Stomach (tissue), 8 donors: ENCODE measurements at regions not wholly inside any gene's neighbourhood (a gene's known extent, or its start where the extent isn't known, plus 50 kb on each side); places are given as distances from the start of the nearest gene placed in this dataset.

Experiments used
- DNase-seq, 2 donors: peaks; one replicate each; pipeline versions ENCODE4 v3.0.0 to v3.0.0-alpha.2; 2013 to 2019
- H3K27ac ChIP-seq, 5 donors: fragments of 200-600 bp in 4 of 5; sonication (generic) in 4 of 5; one replicate each; pipeline ENCODE4 v1.5.1; 2013 to 2019; ENCODE audit warnings: mild to moderate bottlenecking in 1 of 5, moderate library complexity in 1 of 5
- H3K27me3 ChIP-seq, 3 donors: fragments of 200-600 bp; sonication (generic); one replicate each; pipeline ENCODE4 v1.5.1; 2017 to 2019; ENCODE audit warnings: mixed run types in 1 of 3
- H3K36me3 ChIP-seq, 4 donors: fragments of 200-600 bp; sonication (generic); 1 replicate in 3 of 4; 2 replicates in 1 of 4; pipeline ENCODE4 v1.5.1; 2016 to 2019
- H3K4me1 ChIP-seq, 4 donors: fragments of 200-600 bp; sonication (generic); one replicate each; pipeline ENCODE4 v1.5.1; 2016 to 2019
- H3K4me3 ChIP-seq, 4 donors: fragments of 200-600 bp; sonication (generic) in 3 of 4; one replicate each; pipeline ENCODE4 v1.5.1; 2016 to 2019; ENCODE audit warnings: mild to moderate bottlenecking in 1 of 4
- H3K9me3 ChIP-seq, 4 donors: fragments of 200-600 bp; sonication (generic); one replicate each; pipeline ENCODE4 v1.5.1; 2016 to 2019
- CTCF ChIP-seq, 7 experiments: fragments of 450-650 bp in 4 of 7; fragments of 200-600 bp in 3 of 7; sonication (generic) in 3 of 7; IDR thresholded peaks; one replicate each; pipeline ENCODE4 v1.5.1; 2016 to 2019; ENCODE audit warnings: antibody characterized with exemption in 7 of 7, control low read depth in 2 of 7, mild to moderate bottlenecking in 1 of 7
- EP300 ChIP-seq: sonication (generic); formaldehyde crosslinking; IDR thresholded peaks from one replicate; pipeline ENCODE4 v1.6.1; 2017; ENCODE audit warnings: antibody characterized with exemption
- POLR2A ChIP-seq, 4 donors: fragments of 450-650 bp; IDR thresholded peaks; one replicate each; pipeline ENCODE4 v1.6.1; 2016; ENCODE audit warnings: antibody characterized with exemption in 4 of 4, control low read depth in 2 of 4, mild to moderate bottlenecking in 1 of 4, moderate library complexity in 1 of 4
- POLR2AphosphoS5 ChIP-seq, 3 donors: sonication (generic); formaldehyde crosslinking; IDR thresholded peaks; one replicate each; pipeline ENCODE4 v1.6.1; 2016; ENCODE audit warnings: antibody characterized with exemption in 3 of 3
- WGBS, 5 donors: extraction: QIAGEN DNeasy Blood & Tissue Kit in 3 of 5; methylation state at CpG; one replicate each; pipeline versions ENCODE4 v1.1.5 to v1.1.7; 2013 to 2018; 5-methylcytosine and 5-hydroxymethylcytosine counted together
- intact Hi-C: fragments of 100-400 bp; cut with DNase I; formaldehyde crosslinking; loops from one replicate; pipeline ENCODE4 v1.15.1; 2023; ENCODE audit warnings: low total_unique reads
- donor health status: healthy with polysubstance abuse.
- donor health status: Bipolar disorder and iron deficiency.
- donor health status: healthy.

GRCh38 chr15:72890043-72890442, 106.5 kb upstream of the ADPGK start:
- H3K4me3 ChIP-seq: no peak overlapping the region
- TF ChIP-seq CTCF (IDR thresholded peaks at IDR 0.05) (no peak), POLR2AphosphoS5 (IDR thresholded peaks at IDR 0.05) (no peak), EP300 (no peak), POLR2A (IDR thresholded peaks at IDR 0.05) (no peak)
- H3K9me3 ChIP-seq: peaks cover 0 to 9% (median 4%) of the 10 kb centered on the region in 4 donors
- peak in 1 of 2 donors; percentile 19 for DNase-seq
- intact Hi-C loops: no loop called here
- H3K36me3 ChIP-seq: no peaks in the 10 kb centered on the region
- H3K27me3 ChIP-seq: peaks cover 0 to 4% (median 0%) of the 10 kb centered on the region in 3 donors
- no peaks in the 10 kb centered on the region for H3K4me1 ChIP-seq
- H3K27ac ChIP-seq: no peak overlapping the region
- WGBS, 5 donors: 55 to 71% (median 62%) methylated on average over 12 of the region's 12 CpGs

DNA sequence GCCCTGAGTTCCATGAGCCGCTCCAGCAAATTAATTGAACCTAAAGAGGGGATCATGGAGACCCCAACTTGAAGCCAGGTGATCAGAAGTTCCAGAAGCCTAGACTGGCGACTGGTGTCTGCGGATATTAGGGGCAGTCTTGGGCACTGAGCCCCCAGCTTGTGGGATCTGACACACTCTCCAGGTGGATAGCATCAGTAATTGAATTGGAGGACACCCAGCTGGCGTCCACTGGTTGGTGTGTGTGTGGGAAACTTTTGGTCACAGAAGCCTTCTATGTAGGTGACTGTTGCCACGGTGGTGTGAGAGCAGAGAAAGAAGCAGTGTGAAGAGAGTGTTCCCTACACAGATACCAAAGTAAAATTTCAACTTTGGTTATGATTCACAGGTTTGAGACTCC, 106.0 kb upstream of the ADPGK start:
- Histone ChIP-seq H3K4me3 (no peak overlapping the region), H3K9me3 (peaks cover 0 to 9% (median 4%) of the 10 kb centered on the region in 4 donors), H3K4me1 (no peaks in the 10 kb centered on the region), H3K27me3 (peaks cover 0 to 4% (median 0%) of the 10 kb centered on the region in 3 donors), H3K36me3 (no peaks in the 10 kb centered on the region), H3K27ac (no peak overlapping the region)
- WGBS, 5 donors: 67 to 87% (median 84%) methylated on average over 5 of the region's 5 CpGs
- TF ChIP-seq POLR2AphosphoS5 (IDR thresholded peaks at IDR 0.05): no peak
- no peak for TF ChIP-seq CTCF (IDR thresholded peaks at IDR 0.05)
- no peak for TF ChIP-seq POLR2A (IDR thresholded peaks at IDR 0.05)
- no peak for TF ChIP-seq EP300
- intact Hi-C loops: no loop called here
- DNase-seq: no peak

DNA sequence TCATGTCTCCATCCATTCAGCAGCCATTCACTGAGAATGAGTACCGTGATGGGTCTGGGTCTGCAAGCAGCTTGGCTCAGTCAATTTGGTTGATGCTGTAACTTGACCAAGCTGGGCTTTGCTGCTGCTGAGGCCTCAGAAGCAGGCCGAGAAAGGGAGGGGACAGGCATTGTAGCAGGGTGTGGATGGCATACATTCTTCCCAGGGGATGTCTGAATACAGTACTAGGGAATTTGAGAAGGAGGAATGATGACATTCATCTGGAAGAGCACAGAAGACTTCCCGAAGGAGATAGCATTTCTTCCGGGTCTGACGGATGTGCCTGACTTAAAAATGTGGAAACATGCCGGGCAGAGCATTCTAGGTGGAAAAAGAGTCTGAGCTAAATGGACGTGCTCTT, 105.3 kb upstream of the ADPGK start:
- Histone ChIP-seq H3K4me1 (no peaks in the 10 kb centered on the region), H3K9me3 (peaks cover 0 to 6% (median 2%) of the 10 kb centered on the region in 4 donors), H3K27ac (no peak overlapping the region), H3K36me3 (no peaks in the 10 kb centered on the region), H3K27me3 (peaks cover 0 to 4% (median 0%) of the 10 kb centered on the region in 3 donors), H3K4me3 (no peak overlapping the region)
- no peak for TF ChIP-seq CTCF (IDR thresholded peaks at IDR 0.05)
- no peak for TF ChIP-seq POLR2A (IDR thresholded peaks at IDR 0.05)
- no peak for TF ChIP-seq POLR2AphosphoS5 (IDR thresholded peaks at IDR 0.05)
- TF ChIP-seq EP300: no peak
- WGBS, 5 donors: 86 to 92% (median 87%) methylated on average over 7 of the region's 7 CpGs
- no peak for DNase-seq
- intact Hi-C loops: no loop called here

- Histone ChIP-seq H3K9me3 (peaks cover 0 to 6% (median 0%) of the 10 kb centered on the region in 4 donors), H3K4me1 (no peaks in the 10 kb centered on the region), H3K27me3 (peaks cover 0 to 4% (median 0%) of the 10 kb centered on the region in 3 donors), H3K36me3 (no peaks in the 10 kb centered on the region), H3K27ac (no peak overlapping the region), H3K4me3 (no peak overlapping the region)
- TF ChIP-seq POLR2AphosphoS5 (IDR thresholded peaks at IDR 0.05) (no peak), POLR2A (IDR thresholded peaks at IDR 0.05) (no peak), CTCF (IDR thresholded peaks at IDR 0.05) (no peak), EP300 (no peak)
- DNase-seq: no peak
- 77 to 90% (median 83%) methylated on average over 1 of the region's 1 CpG for WGBS, 5 donors
- intact Hi-C loops: no loop called here
These were observed 104.7 kb upstream of the ADPGK start for GRCh38 chr15:72888211-72888610.
